COLO668 (cell line): ENCODE measurements at regions not wholly inside any gene's neighbourhood (a gene's known extent, or its start where the extent isn't known, plus 50 kb on each side); places are given as distances from the start of the nearest gene placed in this dataset.

Source experiments
- DNase-seq: peaks from one replicate; lab custom pipeline; 2025; ENCODE audit not compliant: unreplicated experiment; lab: John Stamatoyannopoulos, UW

- no peak for DNase-seq
Observed at GRCh38 chr7:108947526-108947925, 377.9 kb downstream of the DNAJB9 start.

- DNase-seq, result no peak
Observed at GRCh38 chr7:108972004-108972403, 402.3 kb downstream of the DNAJB9 start.

GRCh38 chr7:108973075-108973474 lies 403.4 kb downstream of the DNAJB9 start:
- no peak for DNase-seq

- DNase-seq, result no peak
Observed at GRCh38 chr7:108974641-108975040, 405.0 kb downstream of the DNAJB9 start.

- no peak for DNase-seq
Observed at GRCh38 chr7:108985037-108985436, 415.4 kb downstream of the DNAJB9 start.

GRCh38 chr7:108989319-108989718 lies 419.6 kb downstream of the DNAJB9 start:
- no peak for DNase-seq

GRCh38 chr7:108997480-108997879 lies 427.8 kb downstream of the DNAJB9 start:
- no peak for DNase-seq

GRCh38 chr7:109003742-109004141 lies 434.1 kb downstream of the DNAJB9 start:
- no peak for DNase-seq

- no peak for DNase-seq
Observed at GRCh38 chr7:109009636-109010035, 440.0 kb downstream of the DNAJB9 start.

- no peak for DNase-seq
Observed at GRCh38 chr7:109020251-109020650, 450.6 kb downstream of the DNAJB9 start.

- DNase-seq, result no peak
Observed at GRCh38 chr7:109021390-109021789, 451.7 kb downstream of the DNAJB9 start.

- no peak for DNase-seq
Observed at GRCh38 chr7:109029866-109030265, 460.2 kb downstream of the DNAJB9 start.

GRCh38 chr7:109044691-109045090 lies 475.0 kb downstream of the DNAJB9 start:
- no peak for DNase-seq

GRCh38 chr7:109049366-109049765 lies 479.7 kb downstream of the DNAJB9 start:
- DNase-seq, result no peak

GRCh38 chr7:109059089-109059488 lies 489.4 kb downstream of the DNAJB9 start:
- DNase-seq, result no peak

- DNase-seq, result no peak
Observed at GRCh38 chr7:109062798-109063197, 493.1 kb downstream of the DNAJB9 start.

GRCh38 chr7:109073543-109073942 lies 503.9 kb downstream of the DNAJB9 start:
- no peak for DNase-seq

GRCh38 chr7:109076396-109076972 lies 506.8 kb downstream of the DNAJB9 start:
- no peak for DNase-seq

GRCh38 chr7:109091042-109091441 lies 521.4 kb downstream of the DNAJB9 start:
- no peak for DNase-seq

- no peak for DNase-seq
Observed at GRCh38 chr7:109092268-109092667, 522.6 kb downstream of the DNAJB9 start.

GRCh38 chr7:109101332-109101731 lies 531.7 kb downstream of the DNAJB9 start:
- no peak for DNase-seq

- DNase-seq, result no peak
Observed at GRCh38 chr7:109109558-109109957, 539.9 kb downstream of the DNAJB9 start.

- no peak for DNase-seq
Observed at GRCh38 chr7:109111086-109111485, 541.4 kb downstream of the DNAJB9 start.
